Activated naive CD8-positive, alpha-beta T cell treated with anti-CD3 and anti-CD28 coated beads, Interleukin-2, amount 50 U/mL, for 24 hours (primary cell): ENCODE measurements at regions not wholly inside any gene's neighbourhood (a gene's known extent, or its start where the extent isn't known, plus 50 kb on each side); places are given as distances from the start of the nearest gene placed in this dataset.
"Not testable (repeated sequence)": the region's sequence is repeated elsewhere in the genome, so short reads cannot be mapped to it uniquely, and the experiment has no call there.

Source experiments
- ATAC-seq: fragments of 150-1000 bp; cut with Tn5 transposase; one replicate; pipeline ENCODE4 v1.10.0; 2021
- DNase-seq: peaks from one replicate; pipeline ENCODE4 v3.0.0; 2021
- H3K27ac Mint-ChIP-seq: one replicate; pipeline ENCODE4 v1.8.0; 2021; ENCODE audit warnings: mild to moderate bottlenecking, mixed read lengths
- H3K27me3 Mint-ChIP-seq: one replicate; pipeline ENCODE4 v1.8.0; 2021; ENCODE audit warnings: mixed read lengths
- H3K36me3 Mint-ChIP-seq: one replicate; pipeline ENCODE4 v1.8.0; 2021; ENCODE audit warnings: low read depth, mixed read lengths
- H3K4me1 Mint-ChIP-seq: one replicate; pipeline ENCODE4 v1.8.0; 2021; ENCODE audit warnings: mixed read lengths
- H3K4me3 Mint-ChIP-seq: one replicate; pipeline ENCODE4 v1.8.0; 2021; ENCODE audit warnings: mild to moderate bottlenecking, moderate library complexity, mixed read lengths
- H3K9me3 Mint-ChIP-seq: one replicate; pipeline ENCODE4 v1.8.0; 2021; ENCODE audit warnings: mixed read lengths

DNA sequence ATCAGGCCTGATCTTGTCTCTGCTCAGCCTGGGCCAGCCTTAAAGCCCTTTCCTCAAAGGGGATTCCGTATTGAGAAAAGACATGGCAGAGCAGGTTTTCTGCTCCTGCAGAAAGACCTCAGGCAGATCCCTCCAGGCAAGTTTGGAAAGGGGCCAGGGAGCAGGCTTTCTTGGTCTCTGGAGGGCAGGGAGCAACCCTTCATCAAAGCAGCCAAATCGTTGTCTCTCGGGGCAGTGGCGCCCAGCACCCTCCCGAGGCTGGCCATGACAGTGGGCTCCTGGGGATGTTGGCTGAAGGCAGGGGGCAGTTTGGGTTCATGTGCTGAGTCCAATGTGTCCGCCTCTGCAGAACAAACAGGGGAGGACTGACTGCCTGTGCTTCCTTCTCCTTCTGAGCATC is 168.4 kb upstream of the WSCD1 start:
- Mint-ChIP-seq H3K9me3 (peaks cover 12% of the 10 kb centered on the region), H3K27ac (no peak overlapping the region), H3K4me3 (no peak overlapping the region), H3K4me1 (peaks cover 3% of the 10 kb centered on the region), H3K36me3 (no peaks in the 10 kb centered on the region), H3K27me3 (peaks cover 9% of the 10 kb centered on the region)
- DNase-seq (no peak), ATAC-seq (no peak)

DNA sequence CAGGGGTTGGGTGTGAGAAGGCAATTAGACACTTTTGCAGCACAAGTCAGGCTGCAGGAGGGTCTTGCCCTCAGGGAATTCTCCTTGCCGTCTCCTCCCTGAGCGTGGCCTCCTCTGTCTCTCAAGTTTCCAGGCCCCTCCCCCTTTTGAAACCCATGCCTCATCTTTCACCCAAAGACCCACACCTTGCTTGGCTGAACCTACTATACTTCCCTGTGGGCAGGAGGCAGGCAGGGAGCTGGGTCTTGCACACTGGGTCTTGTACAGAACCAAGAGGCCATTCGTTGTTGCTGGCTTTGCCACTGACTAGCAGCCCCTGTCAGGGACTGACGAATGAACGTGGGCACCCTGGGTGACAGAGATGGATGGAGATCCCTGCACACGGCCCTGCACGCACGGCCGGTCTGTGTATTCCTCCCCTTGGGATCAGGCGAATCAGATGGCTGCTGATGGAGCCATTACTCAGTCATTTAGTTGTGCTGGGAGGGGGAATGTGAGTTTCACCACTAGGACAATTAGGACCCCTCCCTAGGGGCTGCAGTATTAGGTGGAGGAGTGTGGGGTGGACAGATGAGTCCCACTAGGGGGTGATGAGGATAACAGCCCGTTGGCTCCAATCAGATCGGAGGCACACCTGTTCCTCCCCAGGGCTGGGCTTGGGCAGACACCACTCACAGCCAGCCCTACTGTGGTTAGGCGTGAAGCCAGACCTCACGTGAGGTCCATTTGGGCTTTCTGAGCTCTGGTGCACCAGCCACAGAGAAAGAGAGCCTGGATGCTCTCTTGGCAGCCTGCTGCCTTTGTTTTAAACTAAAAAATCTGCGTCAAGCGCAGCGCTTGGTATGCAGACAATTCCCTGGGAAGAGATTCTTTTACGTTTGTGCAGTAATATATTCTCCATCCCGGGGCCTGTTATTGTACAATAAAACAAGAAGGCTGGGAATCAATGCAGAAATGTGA is 167.7 kb upstream of the WSCD1 start:
- H3K4me3 Mint-ChIP-seq = no peak overlapping the region
- peaks cover 12% of the 10 kb centered on the region for H3K9me3 Mint-ChIP-seq
- no peak for ATAC-seq

DNA sequence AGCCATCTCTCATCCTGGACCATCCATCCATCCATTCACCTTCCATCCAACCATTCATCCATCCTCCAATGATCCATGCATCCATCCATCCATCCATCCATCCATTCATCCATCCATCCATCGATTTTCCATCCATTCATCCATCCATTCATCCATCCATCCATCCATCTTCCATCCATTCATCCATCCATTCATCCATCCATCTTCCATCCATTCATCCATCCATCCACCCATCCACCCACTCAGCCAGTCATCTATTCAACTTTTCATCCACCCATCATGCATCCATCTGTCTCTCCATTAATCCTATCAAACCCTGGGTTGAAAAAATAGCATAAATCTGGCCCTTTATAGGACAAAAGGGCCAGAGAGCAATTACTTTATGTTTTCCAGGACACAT is 158.3 kb upstream of the WSCD1 start:
- no peak for DNase-seq
- no peak overlapping the region for H3K4me3 Mint-ChIP-seq
- H3K4me1 Mint-ChIP-seq = no peaks in the 10 kb centered on the region
- H3K27ac Mint-ChIP-seq = no peak overlapping the region
- ATAC-seq = no peak
- no peaks in the 10 kb centered on the region for H3K36me3 Mint-ChIP-seq
- peaks cover 5% of the 10 kb centered on the region for H3K27me3 Mint-ChIP-seq
- no peaks in the 10 kb centered on the region for H3K9me3 Mint-ChIP-seq

More for the DNA sequence above, 167.7 kb upstream of the WSCD1 start:
- no peak for DNase-seq
- Mint-ChIP-seq H3K27ac (no peak overlapping the region), H3K36me3 (no peaks in the 10 kb centered on the region), H3K4me1 (peaks cover 2% of the 10 kb centered on the region), H3K27me3 (peaks cover 4% of the 10 kb centered on the region)

DNA sequence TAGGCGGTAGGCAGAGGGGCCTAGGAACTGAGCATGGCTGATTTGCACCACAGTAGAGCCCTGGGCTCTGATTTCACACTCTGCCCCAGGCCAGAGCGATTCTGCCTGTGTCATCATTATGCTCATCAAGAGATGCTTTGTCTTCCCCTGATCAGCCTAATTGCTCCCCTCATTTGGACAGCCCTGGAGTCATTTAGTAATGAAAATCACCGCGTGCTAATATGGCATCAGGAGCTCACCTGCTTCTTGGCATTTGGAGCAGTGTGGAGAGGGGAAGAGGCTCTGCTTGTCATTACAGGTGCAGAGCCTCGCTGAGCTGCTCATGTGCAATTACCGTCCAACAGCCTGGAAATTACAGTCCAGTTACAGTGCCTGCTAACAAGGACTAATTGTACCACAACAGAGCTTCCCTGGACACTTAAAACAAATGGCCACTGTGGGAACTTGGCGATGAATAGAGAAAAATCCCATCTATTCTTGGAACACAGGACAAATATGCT is 157.1 kb upstream of the WSCD1 start:
- no peak for DNase-seq
- Mint-ChIP-seq H3K27ac (no peak overlapping the region), H3K4me3 (no peak overlapping the region), H3K4me1 (no peaks in the 10 kb centered on the region), H3K9me3 (no peaks in the 10 kb centered on the region), H3K36me3 (no peaks in the 10 kb centered on the region), H3K27me3 (peaks cover 6% of the 10 kb centered on the region)
- no peak for ATAC-seq

- Mint-ChIP-seq H3K27ac (no peak overlapping the region), H3K36me3 (no peaks in the 10 kb centered on the region), H3K27me3 (peaks cover 7% of the 10 kb centered on the region), H3K4me1 (no peaks in the 10 kb centered on the region), H3K9me3 (no peaks in the 10 kb centered on the region), H3K4me3 (no peak overlapping the region)
- no peak for DNase-seq
- ATAC-seq = no peak
These were observed 156.5 kb upstream of the WSCD1 start for GRCh38 chr17:5913641-5914040.

GRCh38 chr17:5915337-5915736 is 154.8 kb upstream of the WSCD1 start:
- no peak overlapping the region for H3K27ac Mint-ChIP-seq
- ATAC-seq (no peak), DNase-seq (no peak)
- H3K4me3 Mint-ChIP-seq = no peak overlapping the region
- H3K4me1 Mint-ChIP-seq = no peaks in the 10 kb centered on the region
- H3K9me3 Mint-ChIP-seq = no peaks in the 10 kb centered on the region
- no peaks in the 10 kb centered on the region for H3K36me3 Mint-ChIP-seq
- H3K27me3 Mint-ChIP-seq = peaks cover 7% of the 10 kb centered on the region

DNA sequence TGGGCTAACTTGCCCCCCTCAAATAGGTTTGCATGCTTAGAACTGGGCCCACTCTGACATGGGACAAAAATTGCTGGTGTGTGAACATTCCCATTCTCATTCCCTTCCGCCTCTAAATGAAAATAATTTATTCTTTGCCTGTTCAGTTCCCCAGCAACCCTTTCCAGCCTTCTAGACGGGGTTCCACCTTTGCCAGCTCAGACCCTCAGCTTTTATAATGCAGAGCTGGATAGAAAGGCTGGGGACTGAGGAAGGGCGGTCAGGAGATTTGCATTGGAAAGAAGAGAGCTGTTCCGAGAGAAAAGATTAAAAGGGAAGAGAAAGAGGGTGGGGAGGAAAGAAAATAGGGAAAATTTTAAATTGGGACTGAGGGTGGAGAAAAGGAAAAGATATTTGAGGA is 151.1 kb upstream of the WSCD1 start:
- DNase-seq (no peak), ATAC-seq (no peak)
- Mint-ChIP-seq H3K4me3 (no peak overlapping the region), H3K4me1 (no peaks in the 10 kb centered on the region), H3K36me3 (no peaks in the 10 kb centered on the region), H3K27ac (no peak overlapping the region), H3K27me3 (peaks cover 2% of the 10 kb centered on the region), H3K9me3 (no peaks in the 10 kb centered on the region)

DNA sequence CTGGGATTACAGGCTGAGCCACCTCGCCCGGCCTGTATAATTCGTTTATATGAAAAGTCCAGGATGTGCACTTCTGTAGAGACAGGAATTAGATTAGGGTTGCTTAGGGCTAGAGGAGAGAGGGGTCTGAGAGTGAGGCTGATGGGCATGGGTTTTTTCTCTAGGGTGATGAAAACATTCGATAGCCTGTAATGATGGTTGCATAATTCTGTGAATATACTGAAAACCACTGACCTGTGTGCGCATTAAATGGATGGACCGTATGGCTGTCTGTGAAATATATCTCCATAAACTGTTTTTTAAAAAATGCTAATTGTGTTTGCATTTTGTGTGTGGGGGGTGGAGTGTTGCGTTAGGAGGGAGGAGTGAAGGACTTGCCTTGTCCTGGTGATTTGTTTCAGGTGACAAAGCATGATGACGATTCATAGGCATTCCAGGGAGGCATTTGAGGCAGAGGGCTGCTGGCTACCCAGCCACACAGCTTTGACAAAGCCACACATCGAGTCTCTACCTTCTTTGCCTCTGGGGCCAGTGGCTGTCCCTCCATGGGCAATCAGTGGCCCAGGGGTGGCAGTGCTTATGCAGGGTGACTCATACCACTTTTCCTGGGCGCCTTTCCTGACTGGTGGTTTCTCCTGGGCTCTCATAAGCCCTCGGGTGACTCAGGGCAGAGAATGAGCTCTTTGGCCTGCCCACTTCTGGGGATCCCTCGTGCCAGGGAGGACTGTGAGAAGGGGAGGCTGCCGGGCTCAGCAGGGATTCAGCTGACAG is 148.5 kb upstream of the WSCD1 start:
- Mint-ChIP-seq H3K27me3 (peaks cover 2% of the 10 kb centered on the region), H3K27ac (no peak overlapping the region), H3K36me3 (no peaks in the 10 kb centered on the region), H3K9me3 (no peaks in the 10 kb centered on the region), H3K4me1 (no peaks in the 10 kb centered on the region), H3K4me3 (no peak overlapping the region)
- DNase-seq (no peak), ATAC-seq (no peak)

- H3K36me3 Mint-ChIP-seq = no peaks in the 10 kb centered on the region
- no peak overlapping the region for H3K4me3 Mint-ChIP-seq
- peaks cover 2% of the 10 kb centered on the region for H3K27me3 Mint-ChIP-seq
- H3K4me1 Mint-ChIP-seq = no peaks in the 10 kb centered on the region
- no peak for DNase-seq
- H3K9me3 Mint-ChIP-seq = no peaks in the 10 kb centered on the region
- no peak overlapping the region for H3K27ac Mint-ChIP-seq
- ATAC-seq = no peak
These were observed 147.7 kb upstream of the WSCD1 start for GRCh38 chr17:5922476-5922875.

- Mint-ChIP-seq H3K27ac (no peak overlapping the region), H3K27me3 (peaks cover 10% of the 10 kb centered on the region), H3K9me3 (no peaks in the 10 kb centered on the region), H3K4me1 (no peaks in the 10 kb centered on the region), H3K4me3 (no peak overlapping the region), H3K36me3 (no peaks in the 10 kb centered on the region)
- no peak for DNase-seq
- no peak for ATAC-seq
These were observed 140.5 kb upstream of the WSCD1 start for GRCh38 chr17:5929721-5930120.

DNA sequence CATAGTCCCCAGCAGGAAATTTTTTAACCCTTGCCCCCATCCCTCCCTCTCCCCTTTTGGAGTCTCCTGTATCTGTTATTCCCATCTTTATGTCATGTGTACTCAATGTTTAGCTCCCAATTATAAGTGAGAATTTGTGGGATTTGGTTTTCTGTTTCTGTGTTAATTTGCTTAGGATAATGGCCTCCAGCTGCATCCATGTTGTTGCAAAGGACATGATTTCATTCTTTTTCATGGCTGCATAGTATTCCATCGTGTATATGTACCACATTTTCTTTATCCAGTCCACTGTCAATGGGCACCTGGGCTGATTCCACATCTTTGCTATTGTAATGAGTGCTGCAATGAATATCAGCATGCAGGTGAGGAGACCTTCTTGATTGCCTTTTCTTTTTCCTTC is 139.6 kb upstream of the WSCD1 start:
- H3K4me1 Mint-ChIP-seq, H3K36me3 Mint-ChIP-seq, H3K4me3 Mint-ChIP-seq, DNase-seq, ATAC-seq, H3K9me3 Mint-ChIP-seq, H3K27ac Mint-ChIP-seq: not testable (repeated sequence)
- H3K27me3 Mint-ChIP-seq = peaks cover 12% of the 10 kb centered on the region

- H3K9me3 Mint-ChIP-seq = no peaks in the 10 kb centered on the region
- ATAC-seq = no peak
- no peak overlapping the region for H3K27ac Mint-ChIP-seq
- no peak for DNase-seq
- peaks cover 12% of the 10 kb centered on the region for H3K27me3 Mint-ChIP-seq
- no peaks in the 10 kb centered on the region for H3K36me3 Mint-ChIP-seq
- no peaks in the 10 kb centered on the region for H3K4me1 Mint-ChIP-seq
- no peak overlapping the region for H3K4me3 Mint-ChIP-seq
These were observed 138.6 kb upstream of the WSCD1 start for GRCh38 chr17:5931616-5932015.

DNA sequence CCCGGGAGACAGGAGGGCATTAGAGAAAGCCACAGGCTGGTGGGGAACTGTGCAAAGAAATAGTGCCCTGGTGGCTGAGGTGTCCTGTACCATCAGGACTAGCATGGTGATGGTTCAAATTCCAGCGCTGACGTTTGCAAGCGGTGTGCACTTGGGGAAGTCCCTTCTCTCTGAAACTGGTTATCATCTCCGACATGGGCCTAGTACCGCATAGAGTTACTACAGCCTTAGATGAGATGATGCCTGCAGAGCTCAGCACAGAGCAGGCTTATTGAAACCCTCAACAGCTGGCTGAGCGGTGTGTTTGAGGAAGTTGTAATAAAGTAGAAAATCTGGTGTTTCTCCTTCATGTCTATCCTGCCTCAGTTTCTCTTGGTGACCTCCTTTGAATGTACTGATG is 136.7 kb upstream of the WSCD1 start:
- no peak for ATAC-seq
- DNase-seq = no peak
- no peaks in the 10 kb centered on the region for H3K36me3 Mint-ChIP-seq
- peaks cover 12% of the 10 kb centered on the region for H3K27me3 Mint-ChIP-seq
- H3K27ac Mint-ChIP-seq = no peak overlapping the region
- H3K4me3 Mint-ChIP-seq = no peak overlapping the region
- no peaks in the 10 kb centered on the region for H3K4me1 Mint-ChIP-seq
- H3K9me3 Mint-ChIP-seq = no peaks in the 10 kb centered on the region

DNA sequence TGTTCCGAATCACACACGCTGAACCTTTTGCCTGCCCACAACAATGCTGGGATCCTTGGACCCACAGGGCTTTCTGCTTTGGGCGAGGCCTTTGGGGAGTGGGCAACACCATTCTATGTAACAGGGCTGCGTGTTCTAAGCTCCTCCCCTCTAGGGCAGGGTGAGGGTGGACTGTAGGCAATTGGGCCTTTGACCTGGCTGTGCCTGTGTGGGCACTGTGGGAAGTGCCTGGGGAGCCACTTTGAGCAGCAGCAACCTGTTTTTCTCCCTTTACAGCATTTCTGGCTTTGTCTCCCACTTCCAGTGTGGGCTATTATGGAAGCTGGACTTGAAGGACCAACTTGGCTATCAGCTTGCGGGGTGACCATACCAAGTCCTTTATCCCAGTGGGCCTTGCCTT is 128.9 kb upstream of the WSCD1 start:
- Mint-ChIP-seq H3K27ac (no peak overlapping the region), H3K4me1 (no peaks in the 10 kb centered on the region), H3K36me3 (peaks cover 2% of the 10 kb centered on the region), H3K4me3 (no peak overlapping the region), H3K27me3 (peaks cover 33% of the 10 kb centered on the region), H3K9me3 (peaks cover under 1% of the 10 kb centered on the region)
- no peak for ATAC-seq
- no peak for DNase-seq

- no peak overlapping the region for H3K27ac Mint-ChIP-seq
- H3K9me3 Mint-ChIP-seq = peaks cover 5% of the 10 kb centered on the region
- DNase-seq (no peak), ATAC-seq (no peak)
- no peaks in the 10 kb centered on the region for H3K4me1 Mint-ChIP-seq
- H3K27me3 Mint-ChIP-seq = peaks cover 41% of the 10 kb centered on the region
- H3K36me3 Mint-ChIP-seq = peaks cover 2% of the 10 kb centered on the region
- no peak overlapping the region for H3K4me3 Mint-ChIP-seq
These were observed 127.5 kb upstream of the WSCD1 start for GRCh38 chr17:5942687-5943086.
